ENCODE measurements at regions not wholly inside any gene's neighbourhood (a gene's known extent, or its start where the extent isn't known, plus 50 kb on each side); places are given as distances from the start of the nearest gene placed in this dataset.
"Not testable (repeated sequence)": the region's sequence is repeated elsewhere in the genome, so short reads cannot be mapped to it uniquely, and the experiment has no call there.

DNA sequence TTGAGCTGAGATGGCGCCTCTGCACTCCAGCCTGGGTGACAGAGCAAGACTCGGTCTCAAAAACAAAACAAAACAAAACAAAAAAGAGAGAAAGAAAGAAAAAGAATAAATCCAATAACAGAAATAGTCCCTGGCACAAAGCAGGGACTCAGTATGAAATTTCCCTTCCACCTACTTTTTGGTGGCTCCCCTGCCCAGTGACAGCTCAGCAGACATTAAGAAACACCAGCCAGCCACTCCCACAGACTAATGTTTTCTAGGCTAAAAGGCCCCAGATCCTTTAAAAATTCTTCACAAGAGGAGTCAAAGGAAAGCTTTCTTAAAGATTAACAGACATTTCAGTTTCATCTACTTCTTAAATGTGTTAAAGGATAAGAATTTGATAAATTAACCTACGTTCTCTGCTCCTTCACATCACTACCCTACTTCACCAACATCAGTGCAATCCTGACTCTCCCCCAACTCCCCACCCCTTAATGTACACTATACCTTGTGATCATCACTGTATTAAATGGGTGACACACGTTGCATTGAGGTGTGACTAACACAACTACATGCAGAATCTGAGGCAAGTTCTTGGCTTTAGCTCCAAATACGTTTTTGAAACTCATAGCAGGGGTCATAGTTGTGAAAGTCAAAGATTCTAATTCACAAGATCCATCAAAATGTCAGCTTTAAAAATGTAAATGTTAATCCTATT lies 114.5 kb upstream of the CAV2 start:
- no peak for DNase-seq

DNA sequence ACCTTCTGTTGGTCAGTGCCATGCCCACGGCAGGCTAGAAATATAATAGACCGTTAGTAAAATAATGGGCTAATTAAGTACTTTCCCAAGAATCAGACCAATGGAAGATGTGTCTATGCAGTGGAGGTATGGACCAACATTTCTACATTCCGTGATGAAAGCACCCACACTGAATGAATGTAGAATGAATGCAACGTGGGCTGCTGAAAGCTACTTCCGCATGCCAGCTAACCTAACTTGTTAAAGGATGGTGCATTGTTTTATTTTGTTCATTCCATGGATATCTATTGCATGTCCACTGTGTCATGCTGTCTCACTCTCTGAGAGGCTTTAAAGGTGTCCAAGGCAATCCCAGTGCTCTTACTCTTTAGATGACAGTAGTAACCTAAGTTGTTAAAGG lies 112.9 kb upstream of the CAV2 start:
- DNase-seq, result no peak

GRCh38 chr7:116390363-116390762 lies 109.2 kb upstream of the CAV2 start:
- DNase-seq, result no peak

- DNase-seq, result no peak
Observed at GRCh38 chr7:116392806-116393205, 106.7 kb upstream of the CAV2 start.

- DNase-seq, result no peak
Observed at GRCh38 chr7:116393654-116394053, 105.9 kb upstream of the CAV2 start.

DNA sequence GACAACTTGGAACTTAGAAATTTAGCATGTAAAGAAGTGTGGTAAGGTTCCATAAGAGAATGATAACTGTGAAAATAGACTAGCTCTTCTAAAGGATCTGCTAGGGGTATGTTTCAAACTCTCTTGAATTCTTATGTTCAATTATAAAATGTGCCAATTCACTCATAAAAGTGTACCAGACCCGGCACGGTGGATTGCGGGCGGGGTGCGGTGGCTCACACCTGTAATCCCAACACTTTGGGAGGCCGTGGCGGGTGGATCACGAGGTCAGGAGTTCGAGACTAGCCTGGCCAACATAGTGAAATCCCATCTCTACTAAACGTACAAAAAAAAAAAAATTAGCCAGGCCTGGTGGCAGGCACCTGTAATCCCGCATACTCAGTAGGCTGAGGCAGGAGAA lies 105.4 kb upstream of the CAV2 start:
- DNase-seq, result no peak

- no peak for DNase-seq
Observed at GRCh38 chr7:116395141-116395791, 104.3 kb upstream of the CAV2 start.

DNA sequence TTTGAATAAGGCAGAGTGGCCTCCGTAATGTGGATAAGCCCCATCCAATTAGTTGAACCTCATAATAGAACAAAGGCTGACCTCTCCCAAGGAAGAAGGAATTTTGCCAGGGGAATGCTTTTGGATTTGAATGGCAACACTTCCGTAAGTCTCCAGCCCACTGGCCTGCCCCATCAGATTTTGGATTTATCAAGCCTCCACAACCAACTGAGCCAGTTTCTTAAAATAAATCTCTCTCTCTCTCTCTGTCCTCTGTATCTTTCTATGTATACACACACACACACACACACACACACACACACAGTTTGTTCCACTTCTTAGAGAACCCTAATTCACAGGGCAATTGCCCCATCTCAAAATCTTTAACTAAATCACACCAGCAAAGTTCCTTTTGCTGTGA lies 100.9 kb upstream of the CAV2 start:
- no peak for DNase-seq

GRCh38 chr7:116399819-116400218 lies 99.7 kb upstream of the CAV2 start:
- no peak for DNase-seq

- no peak for DNase-seq
Observed at GRCh38 chr7:116400522-116400921, 99.0 kb upstream of the CAV2 start.

DNA sequence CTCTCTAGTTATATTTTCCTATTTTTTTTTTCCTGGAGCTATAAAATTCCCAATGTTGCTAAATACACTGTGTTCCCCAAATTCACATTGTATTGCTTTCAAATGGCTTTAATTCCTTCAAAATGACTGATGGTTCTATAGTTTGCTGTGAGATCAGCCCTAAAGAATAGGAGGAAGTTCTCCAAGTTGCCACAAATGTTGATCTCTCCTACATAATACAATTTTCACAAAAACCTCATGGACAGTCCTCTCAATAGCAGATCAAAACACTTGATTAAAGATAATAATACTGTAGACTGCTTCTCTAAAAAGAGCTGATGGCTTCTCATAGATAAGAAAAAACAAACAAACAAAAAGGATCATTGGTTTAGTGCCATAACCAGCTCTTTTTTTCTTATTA lies 97.8 kb upstream of the CAV2 start:
- no peak for DNase-seq

DNA sequence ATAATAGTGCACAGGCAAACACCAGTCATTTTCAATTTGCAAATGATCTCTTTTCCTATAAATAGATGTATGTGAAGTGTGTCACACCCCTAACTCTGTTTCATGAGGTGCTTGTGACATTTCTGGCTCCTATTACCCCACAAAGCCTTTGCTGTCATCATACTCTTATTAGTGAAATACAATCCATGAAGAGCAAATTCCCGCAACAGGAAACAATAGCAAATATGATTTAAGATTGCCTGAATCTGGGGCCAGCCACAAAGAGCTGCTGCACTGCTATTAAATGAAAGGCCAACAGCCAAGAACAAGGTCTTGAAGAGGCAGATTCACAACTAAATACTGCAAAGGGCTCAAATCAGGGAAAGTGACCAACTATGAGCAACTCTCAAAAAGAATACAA lies 96.3 kb upstream of the CAV2 start:
- DNase-seq, result no peak

- no peak for DNase-seq
Observed at GRCh38 chr7:116404389-116404788, 95.1 kb upstream of the CAV2 start.

GRCh38 chr7:116405810-116406209 lies 93.7 kb upstream of the CAV2 start:
- no peak for DNase-seq

DNA sequence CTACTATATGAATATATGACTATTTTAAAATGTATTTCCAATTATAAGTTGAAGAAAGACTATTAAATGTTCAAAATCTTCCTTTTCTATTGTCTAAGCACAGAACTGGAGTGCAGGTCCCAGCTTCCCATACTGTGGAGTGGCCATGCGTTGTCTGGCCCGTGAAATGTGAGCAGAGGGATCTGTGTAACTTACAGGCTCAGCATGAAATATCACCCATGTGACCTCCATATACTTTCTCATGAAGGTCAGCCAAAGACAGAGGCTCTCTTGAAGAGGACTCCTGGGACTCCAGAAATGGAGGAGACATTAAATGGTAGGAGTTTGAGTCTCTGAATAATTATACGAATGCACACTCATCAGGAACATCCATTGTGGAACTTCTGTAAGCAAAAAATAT lies 92.4 kb upstream of the CAV2 start:
- DNase-seq, result no peak

- DNase-seq, result no peak
Observed at GRCh38 chr7:116408166-116408565, 91.4 kb upstream of the CAV2 start.

GRCh38 chr7:116408831-116409453 lies 90.6 kb upstream of the CAV2 start:
- not testable (repeated sequence) for DNase-seq

GRCh38 chr7:116410694-116411093 lies 88.8 kb upstream of the CAV2 start:
- not testable (repeated sequence) for DNase-seq

DNA sequence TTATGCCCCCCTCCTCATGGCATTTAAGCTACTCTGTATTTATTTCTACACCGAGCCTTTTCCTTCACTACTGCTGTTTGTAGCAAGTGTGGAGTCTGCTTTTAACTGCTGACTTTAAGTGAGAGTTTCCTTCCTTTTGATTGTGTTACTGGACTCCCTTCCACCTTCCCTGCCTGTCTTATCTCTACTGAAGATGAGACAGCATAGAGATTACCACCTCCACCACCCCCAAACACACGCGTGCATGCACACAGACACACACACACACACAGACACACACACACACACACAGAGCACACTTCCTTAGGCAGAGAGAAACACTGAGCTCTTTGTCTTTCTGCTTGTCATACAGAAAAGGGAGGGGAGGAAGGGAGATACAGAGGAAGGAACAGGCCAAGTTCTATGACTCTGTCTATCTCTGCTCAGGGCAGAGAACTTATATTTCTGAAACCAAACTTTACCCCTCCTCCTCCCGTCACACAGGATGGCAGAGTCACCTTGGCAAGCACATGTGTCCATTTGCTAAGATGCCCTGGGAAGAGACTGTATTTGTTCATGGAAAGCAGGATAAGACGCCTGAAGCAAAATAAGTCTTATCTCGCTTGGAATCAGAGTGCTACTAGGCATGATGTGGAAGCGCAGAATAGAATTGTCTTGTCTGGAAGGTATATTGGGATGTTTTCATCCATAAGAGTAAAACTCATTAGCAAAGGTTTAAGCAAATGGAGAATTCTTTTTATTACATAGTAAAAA lies 81.8 kb upstream of the CAV2 start:
- DNase-seq, result no peak

DNA sequence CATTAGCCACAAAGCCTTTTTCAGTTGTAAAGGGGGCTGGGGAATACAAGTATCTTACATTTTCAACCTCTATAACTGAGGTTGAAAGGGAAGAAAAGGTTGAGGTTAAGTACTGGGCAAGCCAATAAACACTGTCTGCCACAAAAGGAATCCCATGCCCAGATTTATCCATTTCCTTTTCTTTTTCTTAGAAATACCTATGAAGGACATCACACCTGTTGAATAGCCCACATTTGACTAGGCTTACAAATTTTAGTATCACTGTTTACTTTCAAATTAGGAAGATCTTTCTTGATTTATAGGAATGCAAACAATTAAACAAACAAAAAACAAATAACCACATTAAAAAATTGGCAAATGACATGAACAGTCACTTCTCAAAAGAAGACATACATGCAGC lies 81.0 kb upstream of the CAV2 start:
- no peak for DNase-seq

DNA sequence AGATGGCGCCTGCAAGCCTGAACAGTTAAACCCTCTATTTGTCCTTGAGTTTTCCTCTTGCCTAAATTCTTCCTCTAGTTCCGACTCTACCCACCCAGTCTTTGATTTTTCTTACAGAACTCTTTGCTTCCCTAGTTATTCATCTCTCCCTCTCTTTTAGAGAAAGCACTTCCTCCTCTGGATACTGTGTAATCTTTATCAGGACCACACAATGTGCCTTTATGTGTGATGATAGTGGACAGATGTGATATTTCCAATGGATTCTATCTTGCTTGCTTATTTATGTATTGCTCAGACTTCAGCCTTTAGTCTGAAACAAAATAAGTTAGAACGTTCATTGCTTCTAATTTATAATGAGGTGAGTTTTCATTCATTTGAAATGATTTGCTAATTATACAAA lies 79.5 kb upstream of the CAV2 start:
- no peak for DNase-seq

GRCh38 chr7:116421298-116421697 lies 78.2 kb upstream of the CAV2 start:
- no peak for DNase-seq

DNA sequence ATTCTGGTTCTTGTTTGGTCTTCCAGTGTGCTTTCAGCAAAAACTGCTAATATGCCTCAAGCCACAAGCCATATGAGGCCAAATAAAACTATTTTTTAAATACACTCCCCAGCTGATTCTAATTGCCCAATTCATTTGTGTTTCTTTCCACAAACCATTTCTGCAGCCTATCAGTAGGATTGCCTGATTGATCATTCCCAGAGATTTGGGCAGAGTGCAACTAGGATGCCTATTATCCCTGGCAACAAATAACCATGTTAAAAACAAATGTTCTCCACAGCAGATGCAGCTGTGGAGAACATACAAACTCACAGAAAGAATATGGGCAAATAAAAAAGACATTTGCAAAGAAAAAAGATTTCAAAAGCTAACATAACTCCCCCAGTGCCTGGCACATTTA lies 76.9 kb upstream of the CAV2 start:
- DNase-seq, result no peak

GRCh38 chr7:116423499-116423898 lies 76.0 kb upstream of the CAV2 start:
- no peak for DNase-seq
